ENCODE measurements at regions not wholly inside any gene's neighbourhood (a gene's known extent, or its start where the extent isn't known, plus 50 kb on each side); places are given as distances from the start of the nearest gene placed in this dataset.

GRCh38 chr20:24754691-24755090, 194.4 kb upstream of the CST7 start:
- no peaks in the 10 kb centered on the region for H4K20me1 ChIP-seq (ENCODE audit: insufficient read depth, low read length)
- H3K9ac ChIP-seq (ENCODE audit: low read length) = no peak overlapping the region
- no peak for DNase-seq
- no peak overlapping the region for H3K4me2 ChIP-seq (ENCODE audit: low read depth, low read length)
- no peaks in the 10 kb centered on the region for H3K4me1 ChIP-seq (ENCODE audit: low read length)
- no peak for TF ChIP-seq EZH2phosphoT487 (IDR thresholded peaks at IDR 0.05; ENCODE audit: low read length)
- TF ChIP-seq EZH2 (optimal IDR thresholded peaks at IDR 0.05; ENCODE audit: low read depth, low read length) = no peak
- TF ChIP-seq CTCF (IDR thresholded peaks at IDR 0.05; ENCODE audit: low read length) = no peak
- no peaks in the 10 kb centered on the region for H3K27me3 ChIP-seq (replicated peaks; ENCODE audit: insufficient read depth, low read length)
- H2AFZ ChIP-seq (ENCODE audit: low read length) = no peak overlapping the region
- no peaks in the 10 kb centered on the region for H3F3A ChIP-seq (ENCODE audit: insufficient read depth, low read length)
- no peak overlapping the region for H3K4me3 ChIP-seq (ENCODE audit: low read length)
- H3K79me2 ChIP-seq (ENCODE audit: low read length) = no peaks in the 10 kb centered on the region
- H3K9me2 ChIP-seq (replicated peaks; ENCODE audit: insufficient read depth, low read length) = no peaks in the 10 kb centered on the region
- H3K9me3 ChIP-seq (replicated peaks; ENCODE audit: insufficient read depth, low read length) = no peaks in the 10 kb centered on the region
- no peaks in the 10 kb centered on the region for H3K36me3 ChIP-seq (replicated peaks; ENCODE audit: insufficient read depth, low read length)
- H3K27ac ChIP-seq (ENCODE audit: low read length) = no peak overlapping the region

GRCh38 chr20:24755411-24755922, 193.6 kb upstream of the CST7 start:
- no peaks in the 10 kb centered on the region for H3K9me3 ChIP-seq (replicated peaks; ENCODE audit: insufficient read depth, low read length)
- H3K9me2 ChIP-seq (replicated peaks; ENCODE audit: insufficient read depth, low read length) = no peaks in the 10 kb centered on the region
- no peak overlapping the region for H2AFZ ChIP-seq (ENCODE audit: low read length)
- no peaks in the 10 kb centered on the region for H3K4me1 ChIP-seq (ENCODE audit: low read length)
- H3K36me3 ChIP-seq (replicated peaks; ENCODE audit: insufficient read depth, low read length) = no peaks in the 10 kb centered on the region
- no peak for DNase-seq
- TF ChIP-seq CTCF (IDR thresholded peaks at IDR 0.05; ENCODE audit: low read length) = no peak
- TF ChIP-seq EZH2phosphoT487 (IDR thresholded peaks at IDR 0.05; ENCODE audit: low read length) = no peak
- TF ChIP-seq EZH2 (optimal IDR thresholded peaks at IDR 0.05; ENCODE audit: low read depth, low read length) = no peak
- H3K9ac ChIP-seq (ENCODE audit: low read length) = no peak overlapping the region
- no peak overlapping the region for H3K4me2 ChIP-seq (ENCODE audit: low read depth, low read length)
- no peaks in the 10 kb centered on the region for H3K27me3 ChIP-seq (replicated peaks; ENCODE audit: insufficient read depth, low read length)
- no peaks in the 10 kb centered on the region for H3K79me2 ChIP-seq (ENCODE audit: low read length)
- no peak overlapping the region for H3K4me3 ChIP-seq (ENCODE audit: low read length)
- H3F3A ChIP-seq (ENCODE audit: insufficient read depth, low read length) = no peaks in the 10 kb centered on the region
- H3K27ac ChIP-seq (ENCODE audit: low read length) = no peak overlapping the region
- no peaks in the 10 kb centered on the region for H4K20me1 ChIP-seq (ENCODE audit: insufficient read depth, low read length)

GRCh38 chr20:24756292-24757025, 192.6 kb upstream of the CST7 start:
- no peaks in the 10 kb centered on the region for H3K79me2 ChIP-seq (ENCODE audit: low read length)
- no peak for DNase-seq
- H3K9me3 ChIP-seq (replicated peaks; ENCODE audit: insufficient read depth, low read length) = no peaks in the 10 kb centered on the region
- no peak overlapping the region for H3K4me2 ChIP-seq (ENCODE audit: low read depth, low read length)
- no peaks in the 10 kb centered on the region for H3F3A ChIP-seq (ENCODE audit: insufficient read depth, low read length)
- no peaks in the 10 kb centered on the region for H3K9me2 ChIP-seq (replicated peaks; ENCODE audit: insufficient read depth, low read length)
- no peak overlapping the region for H3K27ac ChIP-seq (ENCODE audit: low read length)
- no peak for TF ChIP-seq EZH2phosphoT487 (IDR thresholded peaks at IDR 0.05; ENCODE audit: low read length)
- no peak for TF ChIP-seq EZH2 (optimal IDR thresholded peaks at IDR 0.05; ENCODE audit: low read depth, low read length)
- no peak for TF ChIP-seq CTCF (IDR thresholded peaks at IDR 0.05; ENCODE audit: low read length)
- no peaks in the 10 kb centered on the region for H4K20me1 ChIP-seq (ENCODE audit: insufficient read depth, low read length)
- H3K9ac ChIP-seq (ENCODE audit: low read length) = no peak overlapping the region
- H2AFZ ChIP-seq (ENCODE audit: low read length) = no peak overlapping the region
- H3K27me3 ChIP-seq (replicated peaks; ENCODE audit: insufficient read depth, low read length) = no peaks in the 10 kb centered on the region
- no peaks in the 10 kb centered on the region for H3K36me3 ChIP-seq (replicated peaks; ENCODE audit: insufficient read depth, low read length)
- no peaks in the 10 kb centered on the region for H3K4me1 ChIP-seq (ENCODE audit: low read length)
- H3K4me3 ChIP-seq (ENCODE audit: low read length) = no peak overlapping the region
